ENCODE measurements at regions not wholly inside any gene's neighbourhood (a gene's known extent, or its start where the extent isn't known, plus 50 kb on each side); places are given as distances from the start of the nearest gene placed in this dataset.

- no peak for TF ChIP-seq CTCF (conservative IDR thresholded peaks at IDR 0.05; ENCODE audit: low read length)
- TF ChIP-seq EZH2phosphoT487 (IDR thresholded peaks at IDR 0.05; ENCODE audit: borderline replicate concordance, low read depth, low read length) = no peak
Observed at GRCh38 chr10:56646329-56647111, 285.5 kb upstream of the ZWINT start.
